ENCODE measurements at regions not wholly inside any gene's neighbourhood (a gene's known extent, or its start where the extent isn't known, plus 50 kb on each side); places are given as distances from the start of the nearest gene placed in this dataset.

- no peak overlapping the region for H3K4me3 ChIP-seq (ENCODE audit: low read depth, low read length)
- DNase-seq (ENCODE audit: low read depth) = no peak
- TF ChIP-seq MYC (IDR thresholded peaks at IDR 0.05; ENCODE audit: low read depth, low read length) (no peak), POLR2A (IDR thresholded peaks at IDR 0.05; ENCODE audit: extremely low read depth, insufficient read length) (no peak), MAX (IDR thresholded peaks at IDR 0.05; ENCODE audit: low read depth, low read length) (no peak)
- TF ChIP-seq, protein P1, sequence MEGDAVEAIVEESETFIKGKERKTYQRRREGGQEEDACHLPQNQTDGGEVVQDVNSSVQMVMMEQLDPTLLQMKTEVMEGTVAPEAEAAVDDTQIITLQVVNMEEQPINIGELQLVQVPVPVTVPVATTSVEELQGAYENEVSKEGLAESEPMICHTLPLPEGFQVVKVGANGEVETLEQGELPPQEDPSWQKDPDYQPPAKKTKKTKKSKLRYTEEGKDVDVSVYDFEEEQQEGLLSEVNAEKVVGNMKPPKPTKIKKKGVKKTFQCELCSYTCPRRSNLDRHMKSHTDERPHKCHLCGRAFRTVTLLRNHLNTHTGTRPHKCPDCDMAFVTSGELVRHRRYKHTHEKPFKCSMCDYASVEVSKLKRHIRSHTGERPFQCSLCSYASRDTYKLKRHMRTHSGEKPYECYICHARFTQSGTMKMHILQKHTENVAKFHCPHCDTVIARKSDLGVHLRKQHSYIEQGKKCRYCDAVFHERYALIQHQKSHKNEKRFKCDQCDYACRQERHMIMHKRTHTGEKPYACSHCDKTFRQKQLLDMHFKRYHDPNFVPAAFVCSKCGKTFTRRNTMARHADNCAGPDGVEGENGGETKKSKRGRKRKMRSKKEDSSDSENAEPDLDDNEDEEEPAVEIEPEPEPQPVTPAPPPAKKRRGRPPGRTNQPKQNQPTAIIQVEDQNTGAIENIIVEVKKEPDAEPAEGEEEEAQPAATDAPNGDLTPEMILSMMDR (IDR thresholded peaks at IDR 0.05; ENCODE audit: low read depth, low read length) = no peak
Observed at GRCh38 chr5:164433106-164433870, 927.9 kb downstream of the MAT2B start.

DNA sequence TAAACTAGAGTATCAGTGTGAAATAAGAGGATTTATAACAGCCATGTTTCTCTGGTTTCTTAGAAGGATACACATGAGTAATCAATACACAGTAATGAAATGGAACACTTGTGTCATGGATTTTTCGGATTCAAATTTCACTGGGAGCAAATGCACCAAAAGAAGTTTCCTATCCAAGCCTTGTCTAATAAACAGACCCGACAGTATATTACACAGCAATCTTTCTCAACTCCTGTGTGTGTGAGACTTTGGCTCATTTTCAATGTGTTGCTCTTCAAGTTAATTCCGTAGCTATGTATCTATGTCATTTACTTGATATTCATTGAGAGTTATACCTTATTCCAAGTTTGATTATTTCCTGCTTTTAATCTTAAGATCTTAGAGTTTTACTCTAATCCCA lies 930.2 kb downstream of the MAT2B start:
- TF ChIP-seq MYC (IDR thresholded peaks at IDR 0.05; ENCODE audit: low read depth, low read length) = no peak
- no peak for TF ChIP-seq POLR2A (IDR thresholded peaks at IDR 0.05; ENCODE audit: extremely low read depth, insufficient read length)
- no peak for TF ChIP-seq MAX (IDR thresholded peaks at IDR 0.05; ENCODE audit: low read depth, low read length)
- TF ChIP-seq, protein P1 (IDR thresholded peaks at IDR 0.05; ENCODE audit: low read depth, low read length) = no peak
- no peak for DNase-seq (ENCODE audit: low read depth)
- H3K4me3 ChIP-seq (ENCODE audit: low read depth, low read length) = no peak overlapping the region

- H3K4me3 ChIP-seq (ENCODE audit: low read depth, low read length) = no peak overlapping the region
- TF ChIP-seq MYC (IDR thresholded peaks at IDR 0.05; ENCODE audit: low read depth, low read length) (no peak), POLR2A (IDR thresholded peaks at IDR 0.05; ENCODE audit: extremely low read depth, insufficient read length) (no peak), MAX (IDR thresholded peaks at IDR 0.05; ENCODE audit: low read depth, low read length) (no peak)
- TF ChIP-seq, protein P1 (IDR thresholded peaks at IDR 0.05; ENCODE audit: low read depth, low read length) = no peak
- DNase-seq (ENCODE audit: low read depth) = no peak
Observed at GRCh38 chr5:164439799-164440198, 934.4 kb downstream of the MAT2B start.

- H3K4me3 ChIP-seq (ENCODE audit: low read depth, low read length) = no peak overlapping the region
- TF ChIP-seq, protein P1 (IDR thresholded peaks at IDR 0.05; ENCODE audit: low read depth, low read length) = no peak
- TF ChIP-seq MYC (IDR thresholded peaks at IDR 0.05; ENCODE audit: low read depth, low read length) (no peak), MAX (IDR thresholded peaks at IDR 0.05; ENCODE audit: low read depth, low read length) (no peak), POLR2A (IDR thresholded peaks at IDR 0.05; ENCODE audit: extremely low read depth, insufficient read length) (no peak)
- DNase-seq (ENCODE audit: low read depth) = no peak
Observed at GRCh38 chr5:164449460-164449859, 944.0 kb downstream of the MAT2B start.

GRCh38 chr5:164466033-164466432 lies 960.6 kb downstream of the MAT2B start:
- H3K4me3 ChIP-seq (ENCODE audit: low read depth, low read length) = no peak overlapping the region
- TF ChIP-seq POLR2A (IDR thresholded peaks at IDR 0.05; ENCODE audit: extremely low read depth, insufficient read length) (no peak), MYC (IDR thresholded peaks at IDR 0.05; ENCODE audit: low read depth, low read length) (no peak)
- TF ChIP-seq, protein P1 (IDR thresholded peaks at IDR 0.05; ENCODE audit: low read depth, low read length) = no peak
- DNase-seq (ENCODE audit: low read depth) = no peak

All from NB4 (cell line).